ENCODE measurements at regions not wholly inside any gene's neighbourhood (a gene's known extent, or its start where the extent isn't known, plus 50 kb on each side); places are given as distances from the start of the nearest gene placed in this dataset.
"Not testable (repeated sequence)": the region's sequence is repeated elsewhere in the genome, so short reads cannot be mapped to it uniquely, and the experiment has no call there.

- Mint-ChIP-seq H3K27me3 (peaks cover 42% of the 10 kb centered on the region), H3K4me1 (no peaks in the 10 kb centered on the region), H3K36me3 (ENCODE audit: low read depth) (no peaks in the 10 kb centered on the region), H3K9me3 (no peaks in the 10 kb centered on the region), H3K4me3 (no peak overlapping the region), H3K27ac (no peak overlapping the region)
- ATAC-seq (replicated peaks) = no peak
Measured at GRCh38 chr2:176415174-176415895, 146.1 kb downstream of the MTX2 start.

GRCh38 chr2:176415937-176416499 is 146.8 kb downstream of the MTX2 start:
- no peak for ATAC-seq (replicated peaks)
- no peaks in the 10 kb centered on the region for H3K36me3 Mint-ChIP-seq (ENCODE audit: low read depth)

GRCh38 chr2:176418768-176419167 is 149.5 kb downstream of the MTX2 start:
- H3K4me3 Mint-ChIP-seq = no peak overlapping the region
- no peak overlapping the region for H3K27ac Mint-ChIP-seq
- H3K9me3 Mint-ChIP-seq = no peaks in the 10 kb centered on the region
- H3K36me3 Mint-ChIP-seq (ENCODE audit: low read depth) = no peaks in the 10 kb centered on the region
- no peaks in the 10 kb centered on the region for H3K4me1 Mint-ChIP-seq
- H3K27me3 Mint-ChIP-seq = peaks cover 36% of the 10 kb centered on the region
- ATAC-seq (replicated peaks) = no peak

More at GRCh38 chr2:176415937-176416499, 146.8 kb downstream of the MTX2 start:
- no peaks in the 10 kb centered on the region for H3K4me1 Mint-ChIP-seq
- no peaks in the 10 kb centered on the region for H3K9me3 Mint-ChIP-seq
- H3K27me3 Mint-ChIP-seq = peaks cover 39% of the 10 kb centered on the region
- no peak overlapping the region for H3K27ac Mint-ChIP-seq
- H3K4me3 Mint-ChIP-seq = no peak overlapping the region

- no peak for ATAC-seq (replicated peaks)
- H3K27ac Mint-ChIP-seq = no peak overlapping the region
- no peaks in the 10 kb centered on the region for H3K9me3 Mint-ChIP-seq
- H3K27me3 Mint-ChIP-seq = peaks cover 39% of the 10 kb centered on the region
- H3K4me1 Mint-ChIP-seq = no peaks in the 10 kb centered on the region
- no peak overlapping the region for H3K4me3 Mint-ChIP-seq
- H3K36me3 Mint-ChIP-seq (ENCODE audit: low read depth) = no peaks in the 10 kb centered on the region
Measured at GRCh38 chr2:176419591-176420071, 150.4 kb downstream of the MTX2 start.

GRCh38 chr2:176421297-176422050 is 152.2 kb downstream of the MTX2 start:
- Mint-ChIP-seq H3K36me3 (ENCODE audit: low read depth) (no peaks in the 10 kb centered on the region), H3K27ac (no peak overlapping the region), H3K4me1 (no peaks in the 10 kb centered on the region), H3K9me3 (no peaks in the 10 kb centered on the region), H3K4me3 (no peak overlapping the region), H3K27me3 (peaks cover 33% of the 10 kb centered on the region)
- no peak for ATAC-seq (replicated peaks)

GRCh38 chr2:176423819-176424218 is 154.6 kb downstream of the MTX2 start:
- Mint-ChIP-seq H3K9me3 (no peaks in the 10 kb centered on the region), H3K27ac (no peak overlapping the region), H3K36me3 (ENCODE audit: low read depth) (no peaks in the 10 kb centered on the region), H3K27me3 (peaks cover 35% of the 10 kb centered on the region), H3K4me3 (no peak overlapping the region), H3K4me1 (no peaks in the 10 kb centered on the region)
- ATAC-seq (replicated peaks) = no peak

- ATAC-seq (replicated peaks) = no peak
- Mint-ChIP-seq H3K9me3 (no peaks in the 10 kb centered on the region), H3K27me3 (peaks cover 30% of the 10 kb centered on the region), H3K27ac (no peak overlapping the region), H3K4me1 (no peaks in the 10 kb centered on the region), H3K4me3 (no peak overlapping the region), H3K36me3 (ENCODE audit: low read depth) (no peaks in the 10 kb centered on the region)
Measured at GRCh38 chr2:176424746-176425145, 155.5 kb downstream of the MTX2 start.

GRCh38 chr2:176427549-176427948 is 158.3 kb downstream of the MTX2 start:
- Mint-ChIP-seq H3K9me3 (no peaks in the 10 kb centered on the region), H3K4me3 (no peak overlapping the region), H3K27me3 (peaks cover 26% of the 10 kb centered on the region), H3K27ac (no peak overlapping the region), H3K4me1 (no peaks in the 10 kb centered on the region), H3K36me3 (ENCODE audit: low read depth) (no peaks in the 10 kb centered on the region)
- no peak for ATAC-seq (replicated peaks)

GRCh38 chr2:176428944-176429469 is 159.8 kb downstream of the MTX2 start:
- not testable (repeated sequence) for H3K36me3 Mint-ChIP-seq (ENCODE audit: low read depth); H3K27ac Mint-ChIP-seq; H3K9me3 Mint-ChIP-seq; H3K4me1 Mint-ChIP-seq; H3K4me3 Mint-ChIP-seq; ATAC-seq (replicated peaks)
- peaks cover 19% of the 10 kb centered on the region for H3K27me3 Mint-ChIP-seq

- ATAC-seq (replicated peaks) = no peak
- no peak overlapping the region for H3K4me3 Mint-ChIP-seq
- H3K4me1 Mint-ChIP-seq = no peaks in the 10 kb centered on the region
- peaks cover 4% of the 10 kb centered on the region for H3K9me3 Mint-ChIP-seq
- no peaks in the 10 kb centered on the region for H3K36me3 Mint-ChIP-seq (ENCODE audit: low read depth)
- peaks cover 20% of the 10 kb centered on the region for H3K27me3 Mint-ChIP-seq
- H3K27ac Mint-ChIP-seq = no peak overlapping the region
Measured at GRCh38 chr2:176432434-176432833, 163.2 kb downstream of the MTX2 start.

- H3K4me1 Mint-ChIP-seq = no peaks in the 10 kb centered on the region
- H3K27me3 Mint-ChIP-seq = peaks cover 7% of the 10 kb centered on the region
- H3K36me3 Mint-ChIP-seq (ENCODE audit: low read depth) = no peaks in the 10 kb centered on the region
- H3K27ac Mint-ChIP-seq = no peak overlapping the region
- ATAC-seq (replicated peaks) = no peak
- H3K9me3 Mint-ChIP-seq = peaks cover 4% of the 10 kb centered on the region
- H3K4me3 Mint-ChIP-seq = no peak overlapping the region
Measured at GRCh38 chr2:176435729-176436128, 166.5 kb downstream of the MTX2 start.

- H3K4me1 Mint-ChIP-seq = no peaks in the 10 kb centered on the region
- H3K27me3 Mint-ChIP-seq = no peaks in the 10 kb centered on the region
- no peak for ATAC-seq (replicated peaks)
Measured at GRCh38 chr2:176443946-176444345, 174.7 kb downstream of the MTX2 start.

GRCh38 chr2:176445956-176446355 is 176.7 kb downstream of the MTX2 start:
- Mint-ChIP-seq H3K27me3 (no peaks in the 10 kb centered on the region), H3K4me3 (no peak overlapping the region), H3K9me3 (no peaks in the 10 kb centered on the region), H3K27ac (no peak overlapping the region), H3K4me1 (no peaks in the 10 kb centered on the region), H3K36me3 (ENCODE audit: low read depth) (no peaks in the 10 kb centered on the region)
- no peak for ATAC-seq (replicated peaks)

More at GRCh38 chr2:176443946-176444345, 174.7 kb downstream of the MTX2 start:
- Mint-ChIP-seq H3K36me3 (ENCODE audit: low read depth) (no peaks in the 10 kb centered on the region), H3K27ac (no peak overlapping the region), H3K9me3 (no peaks in the 10 kb centered on the region), H3K4me3 (no peak overlapping the region)

- H3K36me3 Mint-ChIP-seq (ENCODE audit: low read depth) = no peaks in the 10 kb centered on the region
- no peak for ATAC-seq (replicated peaks)
- no peaks in the 10 kb centered on the region for H3K9me3 Mint-ChIP-seq
- H3K4me3 Mint-ChIP-seq = no peak overlapping the region
- H3K27ac Mint-ChIP-seq = no peak overlapping the region
- H3K27me3 Mint-ChIP-seq = no peaks in the 10 kb centered on the region
- H3K4me1 Mint-ChIP-seq = no peaks in the 10 kb centered on the region
Measured at GRCh38 chr2:176446718-176447414, 177.6 kb downstream of the MTX2 start.

Measured in activated T-helper 17 cell treated with anti-CD3 and anti-CD28 coated beads, Interleukin-2, amount 50 U/mL, for 72 hours (primary cell).